Calu3 (cell line): ENCODE measurements at regions not wholly inside any gene's neighbourhood (a gene's known extent, or its start where the extent isn't known, plus 50 kb on each side); places are given as distances from the start of the nearest gene placed in this dataset.

Source experiments
- BruUV-seq: library from RNA; stranded (reverse); fragments of 400-500 nt; replicated peaks from 2 replicates; lab custom pipeline; 2021; lab: Mats Ljungman, UMichigan
- CTCF ChIA-PET: fragments of 300-600 bp; sonication (Branson Sonifier 250); formaldehyde crosslinking; loops from one replicate; lab custom pipeline; 2022; ENCODE audit warnings: antibody characterized with exemption; lab: Charles Lee
- DNase-seq: peaks from one replicate; pipeline ENCODE4 v3.0.0; 2022
- H3K27ac Mint-ChIP-seq: one replicate; pipeline ENCODE4 v1.8.0; 2022; ENCODE audit warnings: mixed read lengths; ENCODE audit not compliant: unreplicated experiment
- H3K27me3 Mint-ChIP-seq: one replicate; pipeline ENCODE4 v1.8.0; 2022; ENCODE audit warnings: mixed read lengths; ENCODE audit not compliant: unreplicated experiment
- H3K36me3 Mint-ChIP-seq: one replicate; pipeline ENCODE4 v1.8.0; 2022; ENCODE audit warnings: mild to moderate bottlenecking, moderate library complexity, mixed read lengths; ENCODE audit not compliant: insufficient read depth, unreplicated experiment
- H3K4me1 Mint-ChIP-seq: one replicate; pipeline ENCODE4 v1.8.0; 2022; ENCODE audit warnings: mild to moderate bottlenecking, low read depth, mixed read lengths; ENCODE audit not compliant: unreplicated experiment
- H3K4me3 Mint-ChIP-seq: one replicate; pipeline ENCODE4 v1.8.0; 2022; ENCODE audit warnings: mild to moderate bottlenecking, low read depth, moderate library complexity, mixed read lengths; ENCODE audit not compliant: unreplicated experiment
- H3K9me3 Mint-ChIP-seq: one replicate; pipeline ENCODE4 v1.8.0; 2022; ENCODE audit warnings: low read depth, mixed read lengths; ENCODE audit not compliant: unreplicated experiment
- CTCF ChIP-seq: fragments of 200-600 bp; IDR thresholded peaks from one replicate; pipeline ENCODE4 v1.8.0; 2022; ENCODE audit warnings: antibody characterized with exemption; ENCODE audit not compliant: unreplicated experiment
- intact Hi-C: fragments of 100-400 bp; cut with micrococcal nuclease; formaldehyde crosslinking; loops from one replicate; pipeline ENCODE4 v1.10.0; 2022; ENCODE audit not compliant: unreplicated experiment

GRCh38 chr4:104859601-104860237 is 287.0 kb upstream of the TET2 start:
- BruUV-seq, result no TSS peak
- no peak for DNase-seq
- Mint-ChIP-seq H3K9me3 (peaks cover 4% of the 10 kb centered on the region), H3K4me1 (no peaks in the 10 kb centered on the region), H3K4me3 (no peak overlapping the region), H3K27me3 (no peaks in the 10 kb centered on the region), H3K36me3 (no peaks in the 10 kb centered on the region), H3K27ac (no peak overlapping the region)
- CTCF ChIA-PET, result no interaction called here
- intact Hi-C loops, result loop anchor here (1.0 to 5.0 kb wide), 4 partner anchors 166 to 862 kb away; no protein-coding TSS in a partner anchor
- TF ChIP-seq CTCF, result no peak

- Mint-ChIP-seq H3K27ac (no peak overlapping the region), H3K36me3 (no peaks in the 10 kb centered on the region), H3K4me1 (no peaks in the 10 kb centered on the region), H3K27me3 (no peaks in the 10 kb centered on the region), H3K9me3 (peaks cover 4% of the 10 kb centered on the region), H3K4me3 (no peak overlapping the region)
- intact Hi-C loops, result loop anchor here (1.0 to 5.0 kb wide), 4 partner anchors 167 to 863 kb away; no protein-coding TSS in a partner anchor
- BruUV-seq, result no TSS peak
- peak; percentile 57 for DNase-seq
- TF ChIP-seq CTCF, result peak; percentile 58
- CTCF ChIA-PET, result interaction anchor here (0.6 kb wide), 1 partner anchor 59 kb away, joined by 3 read pairs; no protein-coding TSS in a partner anchor
Measured at GRCh38 chr4:104860238-104861123, 286.2 kb upstream of the TET2 start.

GRCh38 chr4:104866809-104867208 is 279.9 kb upstream of the TET2 start:
- Mint-ChIP-seq H3K27ac (no peak overlapping the region), H3K36me3 (no peaks in the 10 kb centered on the region), H3K27me3 (no peaks in the 10 kb centered on the region), H3K9me3 (peaks cover 4% of the 10 kb centered on the region), H3K4me1 (no peaks in the 10 kb centered on the region), H3K4me3 (no peak overlapping the region)
- no TSS peak for BruUV-seq
- no peak for TF ChIP-seq CTCF
- CTCF ChIA-PET, result no interaction called here
- DNase-seq, result no peak
- intact Hi-C loops, result no loop called here

GRCh38 chr4:104868533-104868932 is 278.1 kb upstream of the TET2 start:
- H3K9me3 Mint-ChIP-seq, result no peaks in the 10 kb centered on the region
- no TSS peak for BruUV-seq
- CTCF ChIA-PET, result no interaction called here
- H3K4me1 Mint-ChIP-seq, result no peaks in the 10 kb centered on the region
- H3K27me3 Mint-ChIP-seq, result no peaks in the 10 kb centered on the region
- no peak overlapping the region for H3K27ac Mint-ChIP-seq
- intact Hi-C loops, result no loop called here
- no peak for TF ChIP-seq CTCF
- H3K4me3 Mint-ChIP-seq, result no peak overlapping the region
- no peaks in the 10 kb centered on the region for H3K36me3 Mint-ChIP-seq
- no peak for DNase-seq
